Natural killer cell treated with Interleukin-12 subunit alpha and Interleukin-12 subunit beta and Interleukin-15 and Interleukin-18, amount 100 ng/mL, for 72 hours (primary cell): ENCODE measurements at regions not wholly inside any gene's neighbourhood (a gene's known extent, or its start where the extent isn't known, plus 50 kb on each side); places are given as distances from the start of the nearest gene placed in this dataset.

Experiments
- ATAC-seq, 2 donors: fragments of 150-1000 bp; cut with Tn5 transposase in 1 of 2; sonication (Bioruptor Pico), chemical (Tn5 transposase) in 1 of 2; 2 replicates each; pipeline ENCODE4 v1.10.0; 2021
- DNase-seq: peaks from one replicate; pipeline ENCODE4 v3.0.0; 2022; ENCODE audit warnings: low spot score
- H3K27ac Mint-ChIP-seq, 2 donors: 1 replicate in 1 of 2; 2 replicates in 1 of 2; pipeline ENCODE4 v1.8.0; 2022; ENCODE audit warnings: mixed read lengths in 2 of 2, mild to moderate bottlenecking in 1 of 2, moderate library complexity in 1 of 2
- H3K27me3 Mint-ChIP-seq, 2 donors: 1 replicate in 1 of 2; 2 replicates in 1 of 2; pipeline ENCODE4 v1.8.0; 2022; ENCODE audit warnings: mixed read lengths in 2 of 2
- H3K36me3 Mint-ChIP-seq: one replicate; pipeline ENCODE4 v1.8.0; 2022; ENCODE audit warnings: mixed read lengths
- H3K4me1 Mint-ChIP-seq, 2 donors: 1 replicate in 1 of 2; 2 replicates in 1 of 2; pipeline ENCODE4 v1.8.0; 2022; ENCODE audit warnings: low read depth in 2 of 2, mixed read lengths in 2 of 2, mild to moderate bottlenecking in 1 of 2
- H3K4me3 Mint-ChIP-seq: one replicate; pipeline ENCODE4 v1.8.0; 2022; ENCODE audit warnings: mixed read lengths
- H3K9me3 Mint-ChIP-seq: 2 replicates; pipeline ENCODE4 v1.8.0; 2022; ENCODE audit warnings: mixed read lengths

DNA sequence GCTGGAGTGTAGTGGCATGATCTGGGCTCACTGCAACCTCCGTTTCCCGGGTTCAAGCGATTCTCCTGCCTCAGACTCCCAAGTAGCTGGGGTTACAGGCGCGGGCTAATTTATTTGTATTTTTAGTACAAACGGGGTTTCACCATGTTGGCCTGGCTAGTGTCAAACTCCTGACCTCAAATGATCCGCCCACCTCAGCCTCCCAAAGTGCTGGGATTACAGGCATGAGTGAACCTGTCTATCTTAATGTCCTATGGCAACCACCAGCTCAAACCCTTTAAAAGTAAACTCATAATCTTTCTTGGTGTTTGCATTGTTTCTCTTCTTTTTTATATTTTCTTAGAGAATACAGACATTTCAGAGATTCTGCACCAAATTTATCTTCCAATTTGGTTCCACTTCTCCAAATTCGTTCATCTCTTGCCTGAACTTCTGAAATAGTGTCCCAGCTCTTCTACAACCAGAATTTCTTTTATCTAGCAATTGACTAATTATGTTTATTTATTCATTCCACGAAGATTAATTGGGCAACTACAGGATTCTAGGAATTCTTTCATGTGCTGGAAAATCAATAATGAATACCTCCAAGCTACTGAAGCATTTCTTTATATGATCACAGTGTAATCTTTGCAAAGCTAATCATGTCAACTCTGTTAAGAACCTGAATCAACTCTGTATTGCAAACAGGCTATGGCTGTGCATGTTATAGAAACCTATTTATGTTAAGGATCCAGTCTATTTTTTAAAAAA is 60.0 kb upstream of the TYRP1 start:
- no peak for ATAC-seq
- H3K27me3 Mint-ChIP-seq: no peaks in the 10 kb centered on the region
- H3K4me3 Mint-ChIP-seq: no peak overlapping the region
- peaks cover 10% of the 10 kb centered on the region for H3K36me3 Mint-ChIP-seq
- H3K4me1 Mint-ChIP-seq: no peaks in the 10 kb centered on the region
- peaks cover 18% of the 10 kb centered on the region for H3K9me3 Mint-ChIP-seq
- DNase-seq: no peak
- no peak overlapping the region for H3K27ac Mint-ChIP-seq

DNA sequence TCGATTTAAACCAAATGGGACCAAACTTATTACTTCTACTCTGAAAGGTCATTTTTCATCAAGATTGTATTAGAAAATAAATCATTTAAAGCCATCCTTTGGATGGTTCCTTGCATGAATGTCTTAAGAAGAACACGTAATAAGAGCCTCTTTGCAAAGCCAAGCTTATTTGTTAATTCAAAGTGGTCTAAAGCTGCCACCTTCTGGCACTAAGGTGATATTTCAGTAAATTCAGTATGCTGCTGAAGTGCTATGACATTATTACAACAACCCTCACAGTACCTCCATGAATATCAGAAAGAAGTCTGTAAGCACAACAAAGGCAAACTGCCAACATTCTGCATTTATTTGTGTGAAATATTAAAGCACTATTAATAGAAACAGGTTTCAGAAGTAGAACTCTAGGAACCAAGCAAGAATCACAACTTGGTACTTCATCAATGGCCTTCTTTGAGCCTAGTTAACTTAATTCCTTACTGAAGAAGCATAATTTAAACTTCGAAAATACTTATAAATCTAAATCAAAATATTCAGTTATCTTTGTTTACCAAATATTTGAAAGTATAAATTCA is 53.1 kb upstream of the TYRP1 start:
- Mint-ChIP-seq H3K9me3 (peaks cover 7% of the 10 kb centered on the region), H3K27me3 (no peaks in the 10 kb centered on the region), H3K4me1 (no peaks in the 10 kb centered on the region), H3K27ac (no peak overlapping the region), H3K4me3 (no peak overlapping the region), H3K36me3 (peaks cover 5% of the 10 kb centered on the region)
- DNase-seq (no peak), ATAC-seq (no peak)

DNA sequence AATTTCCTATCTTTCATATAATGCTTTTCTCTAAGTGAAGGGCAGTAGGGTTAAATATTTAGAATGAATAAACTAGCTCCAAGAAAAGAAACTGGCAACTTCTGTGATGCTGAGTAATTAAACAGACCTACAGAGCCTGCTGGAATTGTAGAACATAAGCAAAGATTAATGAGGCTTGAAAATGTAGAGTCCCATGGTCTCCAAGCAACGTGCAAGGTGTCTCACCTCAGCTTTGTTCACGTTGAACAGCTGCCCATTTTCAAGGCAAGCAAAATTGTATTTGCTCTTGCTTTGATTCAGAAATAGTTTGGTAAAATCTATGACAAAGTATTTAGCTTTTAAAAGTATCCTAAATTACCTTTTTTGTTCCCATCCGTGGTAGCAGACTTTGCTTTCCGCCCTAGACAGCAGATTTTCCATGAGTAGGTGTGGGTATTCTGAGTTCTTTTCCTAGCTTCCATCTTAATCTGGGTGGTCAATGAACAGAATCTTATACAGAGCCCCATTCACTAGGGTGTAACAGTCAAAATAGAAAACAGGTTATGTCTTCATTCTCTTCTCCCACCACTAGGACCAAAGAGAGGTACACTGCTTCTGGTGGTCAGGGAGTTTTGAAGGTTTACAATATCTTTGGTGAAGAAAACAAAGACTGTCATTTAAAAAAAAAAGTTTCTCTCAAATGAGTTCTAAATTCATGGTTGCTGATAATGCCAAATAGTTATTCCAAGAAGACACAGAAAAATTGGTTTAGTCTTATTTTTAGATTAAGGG is 52.1 kb upstream of the TYRP1 start:
- H3K27me3 Mint-ChIP-seq: no peaks in the 10 kb centered on the region
- no peaks in the 10 kb centered on the region for H3K4me1 Mint-ChIP-seq
- H3K4me3 Mint-ChIP-seq: no peak overlapping the region
- H3K36me3 Mint-ChIP-seq: peaks cover 6% of the 10 kb centered on the region
- no peak for ATAC-seq
- H3K9me3 Mint-ChIP-seq: peaks cover 3% of the 10 kb centered on the region
- no peak for DNase-seq
- no peak overlapping the region for H3K27ac Mint-ChIP-seq
